Uterus (tissue), 3 donors: ENCODE measurements at regions not wholly inside any gene's neighbourhood (a gene's known extent, or its start where the extent isn't known, plus 50 kb on each side); places are given as distances from the start of the nearest gene placed in this dataset.
"Not testable (repeated sequence)": the region's sequence is repeated elsewhere in the genome, so short reads cannot be mapped to it uniquely, and the experiment has no call there.

ENCODE experiments used
- DNase-seq, 2 donors: peaks; one replicate each; pipeline ENCODE4 v3.0.0-alpha.2; 2019 to 2020
- H3K27ac ChIP-seq, 2 donors: fragments of 200-600 bp; sonication (generic); 1 replicate in 1 of 2; 2 replicates in 1 of 2; pipeline ENCODE4 v1.5.1; 2016 to 2018
- H3K27me3 ChIP-seq, 2 donors: fragments of 200-600 bp; sonication (generic); one replicate each; pipeline ENCODE4 v1.5.1; 2018 to 2019; ENCODE audit warnings: control low read depth in 1 of 2
- H3K36me3 ChIP-seq, 2 donors: fragments of 200-600 bp; sonication (generic); one replicate each; pipeline ENCODE4 v1.5.1; 2019; ENCODE audit warnings: control low read depth in 1 of 2
- H3K4me1 ChIP-seq, 2 donors: fragments of 200-600 bp; sonication (generic); one replicate each; pipeline ENCODE4 v1.5.1; 2018 to 2019; ENCODE audit warnings: control low read depth in 1 of 2
- H3K4me3 ChIP-seq, 2 donors: fragments of 200-600 bp; sonication (generic); 1 replicate in 1 of 2; 2 replicates in 1 of 2; pipeline ENCODE4 v1.5.1; 2018 to 2019; ENCODE audit warnings: mild to moderate bottlenecking in 1 of 2
- H3K9me3 ChIP-seq, 2 donors: fragments of 200-600 bp; sonication (generic); one replicate each; pipeline ENCODE4 v1.5.1; 2019; ENCODE audit warnings: control low read depth in 1 of 2
- POLR2A ChIP-seq, 2 donors: fragments of 450-650 bp; IDR thresholded peaks; one replicate each; pipeline ENCODE4 v1.6.1; 2016; ENCODE audit warnings: antibody characterized with exemption in 2 of 2, mild to moderate bottlenecking in 1 of 2, moderate library complexity in 1 of 2
- intact Hi-C: fragments of 100-400 bp; cut with DNase I; formaldehyde crosslinking; loops from one replicate; pipeline ENCODE4 v1.15.1; 2023; ENCODE audit warnings: low total_unique reads
- TF ChIP-seq, protein P1 (sequence below), 4 experiments: fragments of 200-600 bp in 2 of 4; fragments of 450-650 bp in 2 of 4; sonication (generic) in 2 of 4; IDR thresholded peaks; one replicate each; pipeline ENCODE4 v1.5.1; 2016 to 2019; ENCODE audit warnings: antibody characterized with exemption in 4 of 4, mild to moderate bottlenecking in 2 of 4, moderate library complexity in 1 of 4
- donor health status: DM: yes; HTN: yes; CAD: no.

DNA sequence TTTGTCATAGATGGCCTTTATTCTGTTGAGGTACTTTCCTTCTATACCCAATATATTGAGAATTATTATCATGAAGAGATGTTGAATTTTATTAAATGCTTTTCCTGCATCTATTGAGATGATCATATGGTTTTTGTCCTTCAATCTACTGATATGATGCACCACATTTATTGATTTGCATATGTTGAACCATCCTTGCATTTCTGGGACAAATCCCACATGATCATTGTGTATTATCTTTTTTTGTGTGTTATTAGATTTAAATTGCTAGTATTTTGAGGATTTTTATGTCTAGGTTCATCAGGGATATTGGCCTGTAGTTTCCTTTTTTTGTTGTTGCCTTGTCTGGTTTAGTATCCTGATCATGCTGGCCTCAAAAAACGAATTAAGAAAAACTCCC is 124.5 kb upstream of the CES5A start:
- no peaks in the 10 kb centered on the region for H3K36me3 ChIP-seq
- TF ChIP-seq POLR2A (IDR thresholded peaks at IDR 0.05), result no peak
- TF ChIP-seq, protein P1, sequence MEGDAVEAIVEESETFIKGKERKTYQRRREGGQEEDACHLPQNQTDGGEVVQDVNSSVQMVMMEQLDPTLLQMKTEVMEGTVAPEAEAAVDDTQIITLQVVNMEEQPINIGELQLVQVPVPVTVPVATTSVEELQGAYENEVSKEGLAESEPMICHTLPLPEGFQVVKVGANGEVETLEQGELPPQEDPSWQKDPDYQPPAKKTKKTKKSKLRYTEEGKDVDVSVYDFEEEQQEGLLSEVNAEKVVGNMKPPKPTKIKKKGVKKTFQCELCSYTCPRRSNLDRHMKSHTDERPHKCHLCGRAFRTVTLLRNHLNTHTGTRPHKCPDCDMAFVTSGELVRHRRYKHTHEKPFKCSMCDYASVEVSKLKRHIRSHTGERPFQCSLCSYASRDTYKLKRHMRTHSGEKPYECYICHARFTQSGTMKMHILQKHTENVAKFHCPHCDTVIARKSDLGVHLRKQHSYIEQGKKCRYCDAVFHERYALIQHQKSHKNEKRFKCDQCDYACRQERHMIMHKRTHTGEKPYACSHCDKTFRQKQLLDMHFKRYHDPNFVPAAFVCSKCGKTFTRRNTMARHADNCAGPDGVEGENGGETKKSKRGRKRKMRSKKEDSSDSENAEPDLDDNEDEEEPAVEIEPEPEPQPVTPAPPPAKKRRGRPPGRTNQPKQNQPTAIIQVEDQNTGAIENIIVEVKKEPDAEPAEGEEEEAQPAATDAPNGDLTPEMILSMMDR (IDR thresholded peaks at IDR 0.05), result no peak
- intact Hi-C loops, result no loop called here
- no peak overlapping the region for H3K27ac ChIP-seq
- no peaks in the 10 kb centered on the region for H3K4me1 ChIP-seq
- no peak for DNase-seq
- H3K27me3 ChIP-seq, result no peaks in the 10 kb centered on the region
- H3K9me3 ChIP-seq, result no peaks in the 10 kb centered on the region
- no peak overlapping the region for H3K4me3 ChIP-seq

DNA sequence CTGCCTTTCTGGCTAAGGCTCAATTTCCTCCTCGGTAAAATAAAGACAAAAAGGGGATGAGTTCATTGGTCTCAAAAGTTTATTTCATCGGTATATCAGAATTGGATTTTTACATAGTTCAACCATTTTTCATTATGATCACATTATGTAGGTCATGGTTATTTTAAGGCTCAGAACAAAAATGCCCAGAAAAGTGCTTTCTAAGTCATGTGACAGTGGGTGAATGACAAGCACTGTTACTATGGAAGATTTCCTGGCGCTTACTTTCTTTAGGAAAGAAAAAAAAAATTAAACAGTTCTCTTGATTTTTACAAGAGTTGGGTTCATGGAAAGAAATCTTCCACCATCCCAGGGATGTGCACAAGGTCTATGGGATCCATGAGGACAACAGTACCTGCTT is 117.9 kb upstream of the CES5A start:
- intact Hi-C loops, result no loop called here
- H3K27ac ChIP-seq, result no peak overlapping the region
- H3K36me3 ChIP-seq, result no peaks in the 10 kb centered on the region
- no peaks in the 10 kb centered on the region for H3K9me3 ChIP-seq
- no peak for DNase-seq
- no peaks in the 10 kb centered on the region for H3K4me1 ChIP-seq
- H3K4me3 ChIP-seq, result no peak overlapping the region
- no peaks in the 10 kb centered on the region for H3K27me3 ChIP-seq
- TF ChIP-seq, protein P1 (IDR thresholded peaks at IDR 0.05), result no peak
- no peak for TF ChIP-seq POLR2A (IDR thresholded peaks at IDR 0.05)

DNA sequence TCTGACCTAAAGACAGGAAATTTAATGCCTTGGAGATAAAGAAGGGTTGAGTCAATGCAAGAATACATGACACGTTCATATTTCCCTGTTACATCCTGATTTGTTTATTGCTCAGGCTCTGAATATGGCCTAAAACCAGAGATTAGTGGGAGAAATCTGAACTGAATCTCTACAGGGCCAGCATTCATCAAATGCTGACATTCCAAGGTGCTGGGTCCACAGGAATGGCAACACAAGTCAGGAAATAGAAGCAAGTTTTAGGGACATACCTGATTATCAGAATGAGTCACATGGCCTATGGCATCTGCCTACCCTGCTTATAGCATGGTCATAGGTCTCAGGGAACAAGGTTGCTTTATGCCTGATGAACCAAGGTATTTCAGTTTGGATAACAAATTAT is 117.4 kb upstream of the CES5A start:
- Histone ChIP-seq H3K4me1 (no peaks in the 10 kb centered on the region), H3K27ac (no peak overlapping the region), H3K36me3 (no peaks in the 10 kb centered on the region), H3K4me3 (no peak overlapping the region), H3K27me3 (no peaks in the 10 kb centered on the region), H3K9me3 (no peaks in the 10 kb centered on the region)
- no peak for DNase-seq
- intact Hi-C loops, result no loop called here
- TF ChIP-seq POLR2A (IDR thresholded peaks at IDR 0.05), result no peak
- TF ChIP-seq, protein P1 (IDR thresholded peaks at IDR 0.05), result no peak

DNA sequence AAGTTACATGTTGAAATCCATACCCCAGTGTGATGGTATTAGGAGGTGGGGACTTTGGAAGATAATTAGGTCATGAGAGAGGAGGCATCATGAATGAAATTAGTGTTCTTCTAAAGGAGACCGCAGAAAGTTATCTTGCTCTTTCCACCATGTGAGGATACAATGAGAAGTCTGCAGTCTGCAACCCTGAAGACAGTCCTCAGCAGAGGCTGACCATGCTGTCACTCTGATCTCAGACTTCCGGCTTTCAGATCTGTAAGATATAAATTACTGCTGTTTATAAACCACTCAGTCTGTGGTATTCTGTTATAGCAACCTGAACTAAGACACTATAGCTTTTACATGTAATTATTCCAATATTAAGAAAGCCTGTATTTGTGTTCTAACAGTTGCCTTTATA is 116.7 kb upstream of the CES5A start:
- H3K4me3 ChIP-seq, result no peak overlapping the region
- H3K27me3 ChIP-seq, result no peaks in the 10 kb centered on the region
- H3K9me3 ChIP-seq, result no peaks in the 10 kb centered on the region
- intact Hi-C loops, result no loop called here
- DNase-seq, result no peak
- TF ChIP-seq, protein P1 (IDR thresholded peaks at IDR 0.05), result no peak
- no peak for TF ChIP-seq POLR2A (IDR thresholded peaks at IDR 0.05)
- no peak overlapping the region for H3K27ac ChIP-seq
- no peaks in the 10 kb centered on the region for H3K4me1 ChIP-seq
- no peaks in the 10 kb centered on the region for H3K36me3 ChIP-seq

DNA sequence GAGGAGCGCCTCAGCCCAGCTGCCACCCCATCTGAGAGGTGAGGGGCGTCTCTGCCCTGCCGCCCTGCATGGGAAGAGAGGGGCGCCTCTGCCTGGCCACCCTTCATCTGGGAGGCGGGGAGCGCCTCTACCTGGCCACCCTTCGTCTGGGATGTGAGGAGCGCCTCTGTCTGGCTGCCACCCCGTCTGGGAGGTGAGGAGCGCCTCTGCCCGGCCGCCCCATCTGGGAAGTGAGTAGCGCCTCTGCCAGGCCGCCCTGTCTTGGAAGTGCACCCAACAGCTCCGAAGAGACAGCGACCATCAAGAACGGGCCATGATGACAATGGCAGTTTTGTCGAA is 114.4 kb upstream of the CES5A start:
- no peak for TF ChIP-seq POLR2A (IDR thresholded peaks at IDR 0.05)
- TF ChIP-seq, protein P1 (IDR thresholded peaks at IDR 0.05), result no peak
- no peaks in the 10 kb centered on the region for H3K27me3 ChIP-seq
- intact Hi-C loops, result no loop called here
- no peaks in the 10 kb centered on the region for H3K36me3 ChIP-seq
- H3K4me1 ChIP-seq, result no peaks in the 10 kb centered on the region
- no peak overlapping the region for H3K27ac ChIP-seq
- H3K4me3 ChIP-seq, result no peak overlapping the region
- H3K9me3 ChIP-seq, result no peaks in the 10 kb centered on the region
- no peak for DNase-seq

DNA sequence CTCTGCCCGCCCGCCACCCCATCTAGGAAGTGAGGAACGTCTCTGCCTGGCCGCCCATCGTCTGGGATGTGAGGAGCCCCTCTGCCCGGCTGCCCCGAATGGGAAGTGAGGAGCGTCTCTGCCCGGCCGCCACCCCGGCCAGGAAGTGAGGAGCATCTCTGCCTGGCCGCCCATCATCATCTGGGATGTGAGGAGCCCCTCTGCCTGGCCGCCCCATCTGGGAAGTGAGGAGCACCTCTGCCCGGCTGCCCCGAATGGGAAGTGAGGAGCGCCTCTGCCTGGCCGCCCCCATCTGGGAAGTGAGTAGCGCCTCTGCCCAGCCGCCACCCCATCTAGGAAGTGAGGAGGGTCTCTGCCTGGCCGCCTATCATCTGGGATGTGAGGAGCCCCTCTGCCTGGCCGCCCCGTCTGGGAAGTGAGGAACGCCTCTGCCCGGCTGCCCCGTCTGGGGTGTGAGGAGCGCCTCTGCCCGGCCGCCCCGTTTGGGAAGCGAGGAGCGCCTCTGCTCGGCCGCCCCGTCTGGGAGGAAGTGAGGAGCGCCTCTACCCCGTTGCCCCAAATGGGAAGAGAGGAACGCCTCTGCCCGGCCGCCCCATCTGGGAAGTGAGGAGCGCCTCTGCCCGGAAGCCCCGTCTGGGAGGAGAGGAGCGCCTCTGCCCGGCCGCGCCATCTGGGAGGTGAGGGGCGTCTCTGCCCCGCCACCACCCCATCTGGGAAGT is 113.8 kb upstream of the CES5A start:
- H3K36me3 ChIP-seq, DNase-seq, H3K27ac ChIP-seq, H3K27me3 ChIP-seq, H3K4me3 ChIP-seq, H3K4me1 ChIP-seq, H3K9me3 ChIP-seq, intact Hi-C loops: not testable (repeated sequence)
